Activated T-helper 1 cell treated with anti-CD3 and anti-CD28 coated beads, Interleukin-2, amount 50 U/mL, for 16 hours (primary cell): ENCODE measurements at regions not wholly inside any gene's neighbourhood (a gene's known extent, or its start where the extent isn't known, plus 50 kb on each side); places are given as distances from the start of the nearest gene placed in this dataset.
"Not testable (repeated sequence)": the region's sequence is repeated elsewhere in the genome, so short reads cannot be mapped to it uniquely, and the experiment has no call there.

Experiments
- DNase-seq, 2 donors: peaks; one replicate each; pipeline ENCODE4 v3.0.0-alpha.2; 2020; ENCODE audit warnings: low read depth in 1 of 2, low spot score in 1 of 2

- DNase-seq, result not testable (repeated sequence)
These were observed 323.2 kb upstream of the PIK3C3 start for GRCh38 chr18:41631723-41632285.

GRCh38 chr18:41630232-41630886 is 324.7 kb upstream of the PIK3C3 start:
- DNase-seq, result no peak

GRCh38 chr18:41624460-41624859 is 330.6 kb upstream of the PIK3C3 start:
- no peak for DNase-seq

GRCh38 chr18:41621177-41621576 is 333.9 kb upstream of the PIK3C3 start:
- no peak for DNase-seq

DNA sequence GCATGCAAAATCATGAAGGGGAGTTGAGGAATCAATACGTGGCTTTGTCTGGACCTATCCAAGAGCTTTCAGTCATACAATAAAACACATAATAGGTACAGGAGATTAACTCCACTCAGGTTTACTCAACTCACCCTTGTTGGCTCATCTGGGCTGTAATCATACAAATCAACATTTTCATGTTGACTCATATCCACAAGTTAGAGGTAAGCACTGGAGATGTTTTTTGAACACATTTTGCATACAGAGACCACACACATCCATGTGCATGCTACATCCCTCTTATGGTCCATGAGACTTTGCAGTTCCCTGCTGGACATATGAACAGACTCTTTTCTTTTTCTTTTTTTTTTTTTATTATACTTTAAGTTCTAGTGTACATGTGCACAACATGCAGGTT is 336.9 kb upstream of the PIK3C3 start:
- DNase-seq, result no peak

GRCh38 chr18:41617647-41618046 is 337.4 kb upstream of the PIK3C3 start:
- no peak for DNase-seq

GRCh38 chr18:41613003-41613609 is 341.9 kb upstream of the PIK3C3 start:
- no peak for DNase-seq

GRCh38 chr18:41604964-41605363 is 350.1 kb upstream of the PIK3C3 start:
- DNase-seq, result no peak

- no peak for DNase-seq
These were observed 353.0 kb upstream of the PIK3C3 start for GRCh38 chr18:41602034-41602433.

- DNase-seq, result no peak
These were observed 354.2 kb upstream of the PIK3C3 start for GRCh38 chr18:41600693-41601391.

DNA sequence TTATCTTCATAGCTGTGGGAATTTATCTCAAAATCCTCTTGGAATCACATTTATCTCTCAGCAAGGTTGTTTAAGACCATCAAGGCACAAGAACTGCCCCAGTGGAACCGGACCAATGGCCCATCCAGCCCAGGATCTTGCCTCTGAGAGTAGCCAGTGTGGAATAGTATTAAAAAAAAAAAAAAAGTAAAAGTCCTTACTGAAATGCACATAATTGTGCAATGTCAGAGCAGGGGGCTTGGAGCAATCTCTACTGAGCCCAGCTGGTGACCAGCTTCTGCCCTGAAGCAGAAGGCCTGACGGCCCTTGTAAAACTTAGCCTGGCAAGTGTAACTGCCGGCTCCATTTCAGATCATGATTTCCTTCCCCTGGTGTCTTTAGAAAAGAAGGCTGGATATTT is 355.6 kb upstream of the PIK3C3 start:
- DNase-seq, result no peak

DNA sequence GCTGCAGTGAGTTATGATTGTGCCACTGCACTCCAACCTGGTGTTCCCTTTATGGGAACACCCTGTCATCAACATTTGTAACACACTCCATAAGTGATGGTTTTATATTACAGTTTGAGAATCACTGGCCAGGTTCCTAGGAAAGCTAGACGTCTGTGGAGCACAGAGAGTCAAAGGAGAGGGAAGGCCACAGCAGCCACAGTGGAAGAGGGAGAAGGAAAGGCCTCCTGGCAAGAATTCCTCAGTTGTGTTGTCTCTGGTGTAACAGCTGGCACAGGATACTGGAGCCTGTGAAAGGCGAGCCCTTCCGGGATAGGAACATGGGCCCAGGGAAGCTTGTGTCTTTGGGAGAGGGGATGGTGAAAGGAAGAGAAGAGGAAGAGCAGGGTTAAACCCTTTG is 360.5 kb upstream of the PIK3C3 start:
- DNase-seq, result no peak

DNA sequence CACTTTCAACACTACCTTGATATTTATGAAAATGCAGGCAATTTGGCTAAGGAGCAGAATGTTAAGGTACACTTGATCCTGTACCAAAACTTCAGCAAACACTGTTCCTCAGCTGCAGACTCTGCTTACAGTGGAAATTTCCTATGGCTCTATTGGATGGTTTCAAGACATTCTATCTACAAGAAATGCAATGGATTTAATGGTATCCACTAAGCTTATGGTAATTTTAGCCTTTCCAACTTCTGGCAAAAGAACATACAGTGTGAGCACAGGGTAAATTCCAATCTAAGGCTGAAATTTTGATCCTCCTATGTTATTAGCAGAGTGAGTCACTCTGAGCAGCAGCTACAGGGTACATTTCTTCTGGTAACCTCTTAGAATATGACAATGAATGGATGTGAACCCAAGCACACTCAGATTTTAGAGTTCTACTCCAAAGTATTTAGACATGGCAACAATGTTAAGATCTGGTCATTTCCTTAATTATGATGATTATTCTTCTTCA is 361.8 kb upstream of the PIK3C3 start:
- DNase-seq, result no peak

DNA sequence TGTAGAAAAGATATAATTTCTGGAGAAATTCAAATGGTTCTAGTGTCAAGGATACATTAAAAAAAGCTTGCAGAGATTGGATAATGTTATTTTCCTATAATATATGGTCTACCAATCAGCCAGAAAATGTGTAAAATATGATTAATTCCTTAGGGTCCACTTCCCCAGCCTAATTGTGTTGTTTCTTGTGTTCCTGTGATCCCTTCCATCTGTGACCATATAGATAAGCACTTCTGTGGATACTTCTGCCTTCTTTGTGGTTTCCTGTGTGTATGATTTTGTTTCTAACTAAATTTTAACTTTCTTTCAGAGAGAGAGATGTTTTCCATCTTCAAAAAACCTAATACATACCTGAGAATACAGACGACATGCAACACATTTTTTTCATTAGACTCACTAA is 367.1 kb upstream of the PIK3C3 start:
- no peak for DNase-seq

DNA sequence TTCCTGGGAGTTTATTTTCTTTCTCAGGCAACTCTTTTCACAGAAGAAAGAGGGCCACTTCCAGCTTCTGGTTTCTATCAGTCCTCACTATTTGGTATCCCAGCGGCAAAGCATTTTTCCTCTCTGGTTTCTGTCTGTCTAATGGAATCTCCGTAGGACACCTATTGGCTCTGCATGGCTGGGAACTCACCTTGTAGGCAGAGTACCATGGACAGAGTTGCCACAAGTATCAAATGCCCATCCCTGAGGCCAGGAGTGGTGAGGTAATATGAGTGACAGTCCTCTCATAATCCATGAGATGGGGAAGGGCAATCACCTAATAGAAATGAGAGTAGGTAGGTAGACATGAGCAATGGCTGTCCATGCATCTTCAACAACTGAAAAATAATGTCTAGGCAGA is 369.5 kb upstream of the PIK3C3 start:
- DNase-seq, result no peak

DNA sequence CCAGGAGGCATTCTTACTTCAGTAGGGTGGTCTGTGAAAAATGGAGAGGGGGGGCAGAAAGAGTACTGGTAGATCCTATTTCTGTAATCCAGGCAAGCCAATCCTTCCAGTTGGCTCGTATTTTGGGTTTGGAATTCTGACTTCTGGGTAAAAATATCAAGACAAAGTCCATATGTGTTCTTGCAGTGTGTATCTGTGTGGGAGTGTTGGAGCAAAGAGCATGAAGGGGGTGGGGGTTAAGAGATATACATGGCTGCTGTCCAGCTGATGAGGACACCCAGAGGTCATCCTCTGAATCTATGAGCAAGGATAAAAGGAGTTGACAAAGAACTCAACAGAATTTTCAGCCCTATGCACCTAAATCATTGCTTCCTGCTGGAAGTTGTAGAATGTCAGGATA is 375.8 kb upstream of the PIK3C3 start:
- DNase-seq, result no peak

GRCh38 chr18:41577529-41577928 is 377.5 kb upstream of the PIK3C3 start:
- DNase-seq, result no peak

DNA sequence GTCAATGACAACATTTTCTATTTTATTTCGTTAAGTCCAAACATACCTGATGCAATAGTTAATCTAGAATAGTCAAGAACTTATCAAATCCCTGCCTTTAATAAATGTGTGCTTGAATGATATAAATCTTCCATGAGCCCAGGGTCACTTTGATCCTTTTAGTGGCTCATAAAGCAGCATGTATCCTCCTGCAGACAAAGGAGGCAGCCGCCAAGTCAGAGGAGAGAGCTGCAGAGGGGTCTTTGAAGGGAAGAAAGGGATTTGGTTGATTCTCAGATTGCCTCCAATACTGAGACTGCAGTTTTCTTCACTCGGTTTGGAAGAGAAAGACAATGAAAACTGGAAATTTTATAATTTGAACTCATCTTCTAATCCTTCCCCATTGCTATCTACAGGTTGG is 378.4 kb upstream of the PIK3C3 start:
- no peak for DNase-seq

DNA sequence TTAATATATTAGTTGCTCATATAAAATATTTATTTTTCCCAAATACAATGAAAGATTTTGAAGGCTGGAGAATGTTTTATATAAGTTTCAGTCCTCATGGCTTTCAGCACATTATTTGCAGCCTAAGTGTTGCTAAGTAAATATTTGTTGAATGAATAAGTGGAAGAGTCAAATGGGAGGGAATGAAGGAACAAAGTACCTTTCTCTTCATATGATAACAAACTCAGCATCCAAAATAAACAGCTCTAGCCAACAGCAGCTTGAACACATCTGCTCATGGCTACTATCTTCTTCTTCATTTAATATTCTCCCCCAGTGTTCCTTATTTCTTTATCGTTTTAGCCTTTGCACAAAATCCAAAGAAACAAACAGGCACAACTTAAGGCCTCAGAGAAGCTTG is 385.2 kb upstream of the PIK3C3 start:
- DNase-seq, result no peak

GRCh38 chr18:41561961-41562360 is 393.1 kb upstream of the PIK3C3 start:
- no peak for DNase-seq

DNA sequence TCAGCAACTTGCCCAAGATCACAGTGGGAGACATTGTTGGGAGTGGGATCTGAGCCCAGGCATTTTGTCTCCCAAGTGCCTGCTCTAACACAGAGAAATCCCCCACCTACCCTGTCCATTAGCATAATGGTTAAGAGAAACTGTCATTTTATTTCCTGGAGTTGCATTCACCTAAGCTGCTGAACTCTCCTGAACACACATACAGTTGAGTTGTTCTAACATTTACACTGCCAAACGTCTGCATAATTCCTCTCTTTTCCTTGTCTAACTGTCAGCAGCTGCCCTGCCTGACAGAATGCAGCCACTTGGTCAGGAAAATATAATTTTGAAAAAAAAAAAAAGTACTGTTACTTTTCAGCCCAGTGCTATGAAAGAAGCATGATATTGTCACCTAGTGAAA is 396.3 kb upstream of the PIK3C3 start:
- DNase-seq, result no peak

DNA sequence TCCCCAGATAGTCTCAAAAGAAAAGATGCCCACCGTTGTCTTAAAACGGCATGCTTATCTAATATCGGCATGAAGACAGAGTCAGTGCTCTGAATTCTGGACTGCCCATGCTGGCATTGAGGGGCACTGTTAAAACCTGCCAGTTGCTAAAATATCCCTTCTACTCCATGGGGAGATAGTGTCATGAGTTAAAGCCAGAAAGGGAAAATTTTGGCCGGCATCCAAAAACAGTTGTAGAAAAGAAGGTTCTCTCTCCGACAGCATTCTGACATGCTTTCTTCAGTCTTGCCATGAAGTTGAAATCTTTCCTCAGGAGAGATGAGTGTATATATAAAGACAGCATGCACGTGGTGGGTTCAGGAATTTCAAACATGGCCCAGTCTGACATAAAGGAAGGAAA is 401.3 kb upstream of the PIK3C3 start:
- no peak for DNase-seq
